ENCODE measurements at regions not wholly inside any gene's neighbourhood (a gene's known extent, or its start where the extent isn't known, plus 50 kb on each side); places are given as distances from the start of the nearest gene placed in this dataset.
"Not testable (repeated sequence)": the region's sequence is repeated elsewhere in the genome, so short reads cannot be mapped to it uniquely, and the experiment has no call there.

DNA sequence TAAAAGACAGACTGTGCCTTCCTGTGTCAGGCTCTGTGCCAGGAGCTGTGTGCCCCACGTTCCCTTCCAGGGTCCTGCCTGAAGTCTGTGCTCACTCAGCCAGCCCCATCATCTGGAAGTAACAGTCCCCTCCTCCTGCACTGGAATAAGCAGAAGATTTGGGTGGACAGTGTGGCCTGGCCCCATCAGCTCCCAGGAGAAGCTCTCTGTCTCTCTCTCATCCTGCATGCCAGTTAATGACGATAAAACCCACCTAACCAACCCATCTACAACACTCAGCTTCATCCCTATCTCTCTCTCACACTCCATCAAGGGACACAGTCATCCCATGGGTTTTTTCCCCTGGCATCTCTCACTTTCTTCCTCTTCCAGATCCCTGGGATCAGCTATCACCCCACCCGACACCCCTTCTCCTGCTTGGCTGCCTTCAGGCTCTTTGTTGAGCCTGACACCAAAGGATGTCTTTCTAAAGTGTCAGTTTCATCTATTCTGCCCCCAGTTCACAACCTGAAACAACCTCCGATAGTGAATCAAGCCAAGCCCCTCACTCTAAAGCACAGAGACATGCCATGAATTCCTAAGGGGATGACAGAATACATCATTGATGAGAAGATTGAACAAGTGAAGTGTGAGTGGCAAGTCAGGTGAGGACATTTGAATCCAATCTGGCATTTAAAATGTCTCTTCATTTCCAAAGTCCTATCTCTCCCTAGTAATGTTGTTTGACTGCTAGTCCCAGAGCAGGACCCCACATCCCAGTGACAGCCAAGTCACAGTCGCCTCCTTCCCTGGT lies 91.4 kb upstream of the TOP3B start:
- DNase-seq = no peak

DNA sequence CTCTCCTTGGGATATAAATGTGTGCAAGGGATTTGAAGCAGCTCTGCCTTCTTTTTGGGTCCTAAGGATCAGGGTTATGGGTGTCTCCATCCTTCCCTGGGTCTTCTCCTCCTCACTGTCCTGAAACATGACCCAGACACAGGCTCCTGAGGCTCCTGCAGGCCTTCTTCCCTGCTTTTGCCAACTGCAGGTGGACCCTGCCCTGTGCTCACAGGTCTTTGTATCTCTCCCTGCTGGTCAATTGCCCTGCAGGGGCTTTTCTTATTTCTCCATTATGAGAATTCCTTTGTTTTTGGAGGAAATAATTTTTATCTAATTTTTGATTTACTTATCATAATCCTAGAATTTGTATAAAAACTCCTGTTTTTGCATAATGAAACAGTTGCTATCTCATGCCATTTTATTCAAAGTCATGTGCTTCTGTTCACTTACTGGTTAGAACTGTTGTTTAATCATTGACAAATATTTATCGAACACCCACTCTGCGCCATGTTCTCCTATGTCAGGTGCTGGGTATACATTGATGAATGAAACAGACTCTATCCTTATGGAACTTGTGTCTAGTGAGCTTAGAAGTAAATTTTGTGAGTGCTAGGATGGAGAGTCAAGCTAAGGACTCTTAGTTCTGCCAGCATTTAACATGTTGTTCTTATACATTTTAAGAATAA lies 89.7 kb upstream of the TOP3B start:
- DNase-seq = no peak

DNA sequence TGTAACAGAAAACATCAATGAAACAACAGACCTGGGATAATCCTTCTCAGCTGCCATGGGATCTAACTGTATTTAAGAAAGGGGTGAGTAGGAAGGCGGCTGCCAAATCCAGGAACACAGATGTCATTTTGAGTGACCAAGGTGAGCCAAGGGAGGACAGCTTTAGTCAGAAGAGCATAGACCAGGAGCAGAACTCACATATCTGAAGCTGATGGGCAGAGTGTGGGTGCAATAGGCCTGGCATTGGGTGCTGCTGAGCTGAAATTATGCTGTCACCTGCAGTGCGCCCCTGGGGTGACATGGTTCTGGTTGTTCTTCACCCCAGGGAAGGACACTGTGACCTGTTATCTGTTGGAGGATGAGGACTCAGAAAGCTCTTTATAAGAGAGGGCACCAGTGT lies 88.9 kb upstream of the TOP3B start:
- no peak for DNase-seq

DNA sequence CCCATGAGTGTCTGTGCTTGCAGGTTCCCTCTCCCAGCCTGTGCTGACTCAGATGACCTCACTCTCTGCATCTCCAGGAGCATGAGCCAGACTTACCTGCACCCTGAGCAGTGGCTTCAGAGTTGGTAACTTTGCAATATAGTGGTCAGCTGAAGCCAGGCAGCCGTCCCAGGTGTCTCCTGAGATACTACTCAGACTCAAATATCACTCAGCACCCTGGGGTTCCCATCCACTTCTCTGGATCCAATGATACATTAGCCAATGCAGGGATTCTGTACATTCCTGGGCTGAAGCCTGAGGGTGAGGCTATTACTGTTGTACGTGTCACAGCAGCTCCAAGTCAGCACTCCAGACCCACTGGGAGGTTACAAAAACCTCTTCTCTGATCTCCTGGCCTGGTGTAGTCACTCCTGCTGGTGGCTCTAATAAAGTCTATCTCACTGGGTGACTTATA lies 87.8 kb upstream of the TOP3B start:
- DNase-seq = no peak

DNA sequence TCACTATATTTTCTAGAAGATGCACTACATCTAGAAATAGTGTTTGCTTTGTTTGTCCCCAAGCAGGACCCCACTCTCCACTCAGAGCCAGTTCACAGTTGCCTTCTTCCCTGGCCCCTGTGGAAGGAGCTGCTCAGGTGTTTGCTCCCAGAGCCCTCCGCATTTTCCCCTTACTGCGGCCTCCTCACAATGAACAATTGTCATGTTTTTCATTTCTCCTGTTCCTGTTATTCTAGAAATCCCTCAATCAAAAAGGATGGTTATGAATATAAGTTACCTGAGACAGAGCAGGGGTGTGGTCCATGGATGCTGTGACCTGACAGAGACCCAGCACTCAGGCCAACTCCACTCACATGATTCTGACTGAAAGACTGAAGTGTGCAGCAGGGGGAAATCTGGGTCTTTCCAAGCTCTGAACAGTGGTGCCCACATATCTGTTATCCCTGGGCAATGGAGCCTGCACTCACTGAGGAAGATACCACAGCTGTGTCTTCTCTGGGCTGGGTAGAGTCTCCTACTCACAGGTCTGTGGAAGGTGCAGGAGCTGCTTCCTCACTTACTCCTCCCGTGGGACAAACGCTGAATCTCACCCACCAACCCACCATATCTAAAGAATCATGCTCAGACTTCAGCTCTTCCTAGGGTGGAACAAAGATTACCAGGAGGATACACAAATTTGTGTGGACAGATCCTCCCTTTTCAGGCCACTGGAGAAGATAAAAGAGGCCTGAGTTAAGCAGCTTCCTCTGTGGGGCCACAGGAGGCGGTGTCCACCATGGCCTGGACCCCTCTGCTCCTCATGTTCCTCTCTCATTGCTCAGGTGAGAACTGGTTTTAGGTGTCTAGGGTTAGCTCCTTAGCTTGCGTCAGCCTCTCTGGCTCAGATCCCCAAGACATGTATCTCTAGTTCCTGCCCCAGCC lies 87.1 kb upstream of the TOP3B start:
- DNase-seq = no peak

DNA sequence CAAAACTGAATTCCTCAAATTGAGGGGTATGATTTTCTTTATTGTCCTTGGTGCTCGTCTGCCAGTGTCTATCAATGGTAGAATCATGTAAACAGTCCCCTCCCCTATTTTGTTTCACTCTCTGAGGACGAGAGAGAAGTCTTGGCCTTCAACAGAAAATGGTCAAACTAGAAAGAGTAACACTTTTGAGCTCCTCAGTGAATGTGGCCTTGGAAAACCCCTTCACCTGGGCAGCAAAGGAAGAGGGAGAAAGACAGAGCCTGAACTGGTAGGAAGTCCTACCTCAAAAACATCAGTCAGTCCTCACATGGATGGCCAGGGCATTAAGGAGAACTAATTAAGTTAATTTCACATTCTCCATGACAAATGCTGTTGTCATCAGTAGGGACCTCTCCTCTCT lies 86.1 kb upstream of the TOP3B start:
- DNase-seq = no peak

DNA sequence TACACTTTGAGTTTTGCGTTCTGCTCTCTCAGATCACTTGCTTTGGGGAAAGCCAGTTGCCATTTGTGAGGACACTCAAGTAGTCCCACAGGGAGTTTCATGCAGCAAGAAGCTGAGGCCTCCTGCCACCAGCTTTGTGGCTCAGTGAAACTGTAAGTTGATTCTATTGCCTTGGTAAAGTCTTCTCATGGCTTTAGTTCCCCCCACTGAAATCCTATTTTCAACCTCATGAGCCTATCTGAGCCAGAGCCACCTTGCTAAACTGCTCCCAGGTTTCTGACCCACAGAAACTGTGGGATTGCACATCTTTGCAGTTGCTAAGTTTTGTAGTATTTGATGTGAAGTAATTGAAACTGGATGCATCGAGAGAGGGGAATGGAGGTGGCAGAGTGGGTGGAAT lies 85.4 kb upstream of the TOP3B start:
- no peak for DNase-seq

DNA sequence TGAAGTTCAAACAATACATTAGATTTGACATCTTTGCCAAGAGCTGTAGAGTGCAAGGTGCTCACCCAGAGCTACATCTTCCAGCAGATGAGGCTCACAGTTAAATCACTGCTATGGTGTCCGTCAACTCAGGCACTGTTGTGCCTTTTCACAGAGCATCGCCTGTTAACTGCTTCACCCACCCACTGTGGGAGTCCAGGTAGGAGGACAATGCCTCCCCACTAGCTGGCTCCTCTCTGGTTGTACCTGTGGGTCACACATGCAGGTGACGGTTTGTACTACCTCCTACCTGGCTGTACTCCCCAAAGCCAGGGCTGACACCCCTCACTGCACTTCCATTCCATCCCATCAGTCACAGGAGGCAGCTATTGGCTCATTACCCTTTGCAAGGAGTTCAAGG lies 84.6 kb upstream of the TOP3B start:
- DNase-seq = no peak

DNA sequence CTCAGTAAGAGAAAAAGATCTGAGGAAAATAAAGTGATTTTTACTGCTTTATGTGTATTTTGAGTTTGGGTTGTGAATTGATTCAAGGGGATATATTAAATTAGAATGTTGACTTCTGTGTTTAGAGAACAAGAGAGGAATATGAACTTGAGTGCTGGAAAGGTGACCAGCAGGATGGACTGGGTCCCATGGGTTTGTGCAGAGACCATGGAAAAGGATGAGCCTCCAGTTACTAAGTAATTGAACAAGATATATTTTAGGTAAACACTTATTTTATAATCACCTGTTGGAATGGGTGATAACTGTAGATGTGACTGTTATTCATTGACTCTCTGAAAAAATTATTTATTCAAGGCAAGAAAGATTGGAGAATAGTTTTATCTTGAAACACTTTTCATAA lies 82.0 kb upstream of the TOP3B start:
- DNase-seq = no peak

DNA sequence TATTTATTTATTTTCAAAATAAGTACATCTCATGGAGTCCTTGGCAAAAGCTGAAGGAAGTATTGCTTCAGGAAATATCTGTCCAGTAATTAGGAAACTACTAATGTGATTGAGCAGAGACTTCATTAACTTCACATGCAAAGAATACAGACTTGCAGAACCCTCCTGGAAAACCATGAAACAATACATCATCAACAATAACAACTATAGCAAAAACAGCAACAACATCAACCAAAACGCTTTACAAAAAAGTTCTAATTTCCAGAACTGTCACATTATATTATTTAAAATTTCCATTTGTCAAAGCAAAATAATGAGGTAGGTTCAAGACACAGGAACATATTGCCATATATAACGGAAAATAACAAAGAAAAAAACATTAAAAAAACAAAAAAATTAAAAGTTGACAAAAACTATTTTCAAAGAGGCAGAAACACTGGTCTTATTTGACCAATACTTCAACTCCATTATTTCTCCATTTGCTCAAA lies 79.8 kb upstream of the TOP3B start:
- DNase-seq = no peak

DNA sequence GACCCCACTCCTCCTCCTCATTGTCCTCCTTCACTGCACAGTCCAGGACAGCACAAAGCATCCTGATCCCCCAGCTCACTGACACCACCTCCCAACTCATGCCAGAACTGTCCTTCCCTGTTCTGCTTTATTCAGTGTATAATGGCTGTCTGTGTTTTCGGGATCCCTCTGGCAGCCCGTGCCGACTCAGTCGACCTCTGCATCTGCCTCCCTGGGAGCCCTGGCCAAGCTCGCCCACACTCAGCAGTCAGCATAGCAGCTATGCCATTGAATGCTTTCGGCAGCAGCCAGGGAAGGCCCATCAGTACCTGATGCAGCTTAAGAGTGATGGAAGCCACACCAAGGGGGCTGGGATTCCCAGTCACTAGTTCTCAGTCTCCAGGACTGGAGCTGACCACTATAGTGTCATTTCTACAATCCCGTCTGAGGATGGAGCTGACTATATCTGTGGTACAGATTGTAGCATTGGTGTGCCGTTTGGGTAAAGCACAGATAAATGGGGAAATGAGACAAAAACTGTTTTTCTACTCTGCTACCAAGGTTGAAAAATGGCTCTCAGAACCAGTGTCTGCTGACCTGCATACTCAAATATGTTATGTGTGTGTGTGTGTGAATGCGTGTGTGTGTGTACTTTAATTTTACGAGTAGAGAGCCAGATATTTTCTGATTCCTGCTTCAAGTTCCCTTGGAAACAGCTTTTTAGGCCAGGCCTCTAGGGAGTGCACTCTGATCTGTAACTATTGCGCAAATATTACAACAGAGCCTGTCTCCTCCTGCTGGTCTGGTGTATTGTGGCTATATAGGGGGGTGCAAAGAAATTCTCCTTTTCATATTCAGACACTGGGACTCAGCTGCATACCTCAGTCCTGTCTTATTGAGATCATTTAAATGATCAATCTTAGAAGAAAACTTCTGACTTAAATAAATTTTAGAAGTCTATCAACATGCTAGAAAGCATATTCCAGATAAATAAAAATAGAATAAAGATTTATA lies 78.8 kb upstream of the TOP3B start:
- no peak for DNase-seq

DNA sequence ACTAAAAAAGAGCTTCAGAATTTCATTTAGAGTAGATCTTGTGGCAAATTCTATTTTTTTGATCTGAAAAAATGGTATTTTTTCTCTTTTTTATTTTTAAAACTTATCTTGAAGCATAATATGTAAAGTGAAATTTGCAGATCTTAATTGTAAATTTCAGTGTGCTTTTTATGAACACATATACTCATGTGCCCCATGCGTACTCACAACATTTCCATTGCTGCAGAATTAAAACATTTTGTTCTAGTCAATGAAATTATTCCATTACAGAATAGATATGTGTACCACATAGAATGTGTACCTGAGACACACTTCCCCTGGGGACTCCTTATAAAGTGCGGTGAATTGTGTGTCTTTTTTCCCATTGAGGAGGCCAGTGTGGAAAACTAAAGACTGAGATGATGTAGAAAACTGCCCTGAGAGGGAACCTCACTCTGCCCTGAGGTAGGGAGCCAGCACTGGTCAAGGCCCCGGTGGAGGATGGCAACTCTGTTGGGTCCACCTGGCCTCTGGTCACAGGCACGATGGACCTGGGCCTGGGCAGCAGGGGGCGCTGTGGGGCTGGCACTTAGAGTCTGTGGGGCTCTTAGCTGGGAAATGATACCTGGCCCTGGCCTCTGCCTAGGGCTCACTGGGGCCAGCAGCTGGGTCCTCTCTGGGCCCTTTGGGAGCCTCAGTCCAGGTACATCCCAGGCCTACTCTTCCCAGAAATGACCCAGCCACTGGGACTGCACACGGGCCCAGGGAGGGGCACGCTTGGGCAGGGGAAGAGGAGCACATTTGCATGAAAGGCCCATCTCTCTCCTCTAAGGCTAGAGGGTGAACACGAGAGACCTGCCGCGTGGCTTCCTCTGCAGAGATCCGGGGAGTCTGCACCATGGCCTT lies 77.9 kb upstream of the TOP3B start:
- DNase-seq = no peak

DNA sequence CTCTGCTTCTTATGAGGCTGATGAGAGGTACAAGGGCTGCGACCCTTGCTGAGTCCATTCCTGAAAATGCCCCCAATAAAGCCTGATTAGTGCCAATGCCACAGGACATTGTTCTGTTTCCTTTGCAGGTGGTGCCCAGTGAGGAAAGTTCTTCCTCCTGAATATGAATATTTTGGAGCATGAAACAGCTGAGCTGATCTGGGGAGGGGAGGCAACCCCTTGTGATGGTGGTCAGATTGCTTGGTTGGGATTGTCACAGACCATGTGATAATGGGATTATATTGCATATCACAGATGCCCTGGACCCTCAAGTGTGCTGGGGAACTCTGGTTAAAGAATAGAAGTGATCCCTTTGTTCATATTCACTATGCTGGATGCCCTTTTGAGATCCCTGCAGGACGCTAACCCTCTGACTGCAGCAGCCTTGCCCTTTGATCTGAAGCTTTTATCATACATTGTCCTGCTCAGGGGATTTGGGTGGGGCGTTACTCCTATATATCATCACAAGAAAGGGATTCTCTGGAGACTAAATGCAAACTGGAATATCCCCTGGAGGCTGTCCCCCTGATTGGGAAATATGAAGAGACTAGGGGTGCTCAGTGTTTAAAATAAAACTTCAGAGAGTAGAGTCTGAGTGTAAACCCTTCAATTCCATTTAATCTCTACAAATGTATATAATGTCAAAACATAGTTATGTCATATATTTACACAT lies 76.9 kb upstream of the TOP3B start:
- DNase-seq = no peak

DNA sequence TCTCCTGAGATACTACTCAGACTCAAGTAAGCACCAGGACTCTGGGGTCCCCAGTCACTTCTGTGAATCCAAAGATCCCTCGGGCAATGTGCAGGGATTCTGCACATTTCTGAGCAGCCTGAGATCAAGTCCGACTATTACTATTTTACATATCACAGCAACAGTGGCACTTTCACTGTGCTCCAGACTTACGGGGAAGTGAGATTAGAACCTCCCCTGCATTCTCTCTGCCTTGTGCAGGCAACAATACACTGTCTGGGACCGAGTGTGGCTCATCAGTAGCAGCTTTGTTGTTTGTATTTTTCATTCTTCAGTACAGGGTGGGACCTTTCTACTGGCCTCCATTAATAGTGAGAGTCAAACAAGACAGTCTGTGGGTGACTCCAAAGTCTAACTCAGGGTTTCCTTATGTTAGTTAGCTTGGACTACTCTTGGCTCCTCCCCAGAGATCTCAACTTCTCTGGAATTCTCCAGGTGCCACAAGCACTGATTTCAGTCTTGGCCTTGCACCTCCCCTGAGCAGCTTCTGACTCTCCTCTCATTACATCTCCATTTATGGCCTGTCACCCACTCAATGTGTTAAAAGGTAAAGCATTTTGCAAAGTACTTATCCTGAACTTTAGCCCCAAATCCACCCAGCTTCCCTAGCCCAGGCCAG lies 76.2 kb upstream of the TOP3B start:
- DNase-seq = no peak

DNA sequence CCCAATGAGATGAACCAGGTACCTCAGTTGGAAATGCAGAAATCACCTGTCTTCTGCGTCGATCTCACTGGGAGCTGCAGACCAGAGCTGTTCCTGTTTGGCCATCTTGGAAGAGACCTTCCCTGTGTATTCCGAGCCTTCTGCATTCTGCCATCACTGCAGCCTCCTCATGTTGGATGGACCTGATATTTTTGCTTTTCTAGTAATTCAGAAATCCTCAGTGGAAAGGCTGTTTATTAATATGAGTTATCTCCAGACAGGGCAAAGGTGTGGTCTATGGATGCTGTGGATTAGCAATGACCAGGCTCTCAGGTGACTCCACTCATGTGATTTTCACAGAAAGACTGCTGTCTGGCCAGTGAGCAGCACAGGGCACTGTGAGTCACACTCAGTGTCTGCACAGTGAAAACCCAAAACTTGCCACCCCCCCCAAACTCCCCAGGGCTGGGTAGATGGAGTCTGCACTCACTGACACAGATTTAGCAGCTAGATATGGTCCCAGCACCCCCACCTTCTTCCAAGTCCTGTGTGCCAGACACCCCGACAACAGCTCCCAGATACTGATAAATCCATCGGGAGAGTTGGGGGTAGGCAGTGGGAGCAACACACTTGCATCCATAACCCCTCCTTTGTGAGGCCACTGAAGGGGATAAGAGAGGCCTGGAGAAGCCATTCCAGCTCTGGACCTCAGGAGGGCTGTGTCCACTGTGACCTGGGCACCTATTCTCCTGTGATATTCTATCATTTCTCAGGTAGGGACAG lies 75.2 kb upstream of the TOP3B start:
- no peak for DNase-seq

DNA sequence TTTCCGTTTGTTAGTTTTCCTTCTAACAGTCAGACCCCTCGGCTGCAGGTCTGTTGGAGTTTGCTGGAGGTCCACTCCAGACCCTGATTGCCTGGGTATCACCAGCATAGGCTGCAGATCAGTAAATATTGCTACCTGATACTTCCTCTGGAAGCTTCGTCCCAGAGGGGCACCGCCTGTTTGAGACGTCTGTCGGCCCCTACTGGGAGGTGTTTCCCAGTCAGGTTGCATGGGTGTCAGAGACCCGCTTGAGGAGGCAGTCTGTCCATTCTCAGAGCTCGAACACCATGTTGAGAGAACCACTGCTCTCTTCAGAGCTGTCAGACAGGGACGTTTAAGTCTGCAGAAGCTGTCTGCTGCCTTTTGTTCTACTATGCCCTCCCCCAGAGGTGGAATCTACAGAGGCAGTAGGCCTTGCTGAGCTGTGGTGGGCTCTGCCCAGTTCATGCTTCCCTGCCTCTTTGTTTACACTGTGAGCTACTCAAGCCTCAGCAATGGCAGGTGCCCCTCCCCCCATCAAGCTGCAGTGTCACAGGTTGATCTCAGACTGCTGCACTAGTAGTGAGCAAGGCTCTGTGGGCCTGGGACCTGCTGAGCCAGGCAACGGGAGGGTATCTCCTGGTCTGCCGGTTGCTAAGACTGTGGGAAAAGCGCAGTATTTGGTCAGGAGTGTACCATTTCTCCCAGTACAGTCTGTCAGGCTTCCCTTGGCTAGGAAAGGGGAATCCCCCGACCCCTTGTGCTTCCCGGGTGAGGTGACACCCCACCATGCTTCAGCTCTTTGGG lies 74.4 kb upstream of the TOP3B start:
- not testable (repeated sequence) for DNase-seq

DNA sequence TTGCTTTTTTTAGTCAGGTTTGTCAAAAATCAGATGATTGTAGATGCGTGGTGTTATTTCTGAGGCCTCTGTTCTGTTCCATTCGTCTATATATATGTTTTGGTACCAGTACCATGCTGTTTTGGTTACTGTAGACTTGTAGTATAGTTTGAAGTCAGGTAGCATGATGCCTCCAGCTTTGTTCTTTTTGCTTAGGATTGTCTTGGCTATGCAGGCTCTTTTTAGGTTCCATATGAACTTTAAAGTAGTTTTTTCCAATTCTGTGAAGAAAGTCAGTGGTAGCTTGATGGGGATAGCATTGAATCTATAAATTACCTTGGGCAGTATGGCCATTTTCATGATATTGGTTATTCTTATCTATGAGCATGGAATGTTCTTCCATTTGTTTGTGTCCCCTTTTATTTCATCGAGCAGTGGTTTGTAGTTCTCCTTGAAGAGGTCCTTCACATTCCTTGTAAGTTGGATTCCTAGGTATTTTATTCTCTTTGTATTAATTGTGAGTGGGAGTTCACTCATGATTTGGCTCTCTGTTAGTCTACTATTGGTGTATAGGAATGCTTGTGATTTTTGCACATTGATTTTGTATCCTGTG lies 70.1 kb upstream of the TOP3B start:
- DNase-seq = not testable (repeated sequence)

DNA sequence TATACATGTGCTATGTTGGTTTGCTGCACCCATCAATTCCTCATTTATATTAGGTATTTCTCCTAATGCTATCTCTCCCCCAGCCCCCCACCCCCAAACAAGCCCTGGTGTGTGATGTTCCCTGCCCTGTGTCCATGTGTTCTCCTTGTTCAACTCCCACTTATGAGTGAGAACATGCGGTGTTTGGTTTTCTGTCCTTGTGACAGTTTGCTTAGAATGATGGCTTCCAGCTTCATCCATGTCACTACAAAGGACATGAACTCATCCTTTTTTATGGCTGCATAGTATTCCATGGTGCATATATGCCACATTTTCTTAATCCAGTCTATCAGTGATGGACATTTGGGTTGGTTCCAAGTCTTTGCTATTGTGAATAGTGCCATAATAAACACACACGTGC lies 68.4 kb upstream of the TOP3B start:
- DNase-seq = not testable (repeated sequence)

All from activated CD4-positive, alpha-beta T cell treated with anti-CD3 and anti-CD28 coated beads for 1 hour (primary cell).